NCI-H2081 treated with DMSO at 0.1 percent for 48 hours (cell line): ENCODE measurements at regions not wholly inside any gene's neighbourhood (a gene's known extent, or its start where the extent isn't known, plus 50 kb on each side); places are given as distances from the start of the nearest gene placed in this dataset.
"Not testable (repeated sequence)": the region's sequence is repeated elsewhere in the genome, so short reads cannot be mapped to it uniquely, and the experiment has no call there.

Experiments
- DNase-seq: peaks from one replicate; lab custom pipeline; 2025; lab: John Stamatoyannopoulos, UW

DNA sequence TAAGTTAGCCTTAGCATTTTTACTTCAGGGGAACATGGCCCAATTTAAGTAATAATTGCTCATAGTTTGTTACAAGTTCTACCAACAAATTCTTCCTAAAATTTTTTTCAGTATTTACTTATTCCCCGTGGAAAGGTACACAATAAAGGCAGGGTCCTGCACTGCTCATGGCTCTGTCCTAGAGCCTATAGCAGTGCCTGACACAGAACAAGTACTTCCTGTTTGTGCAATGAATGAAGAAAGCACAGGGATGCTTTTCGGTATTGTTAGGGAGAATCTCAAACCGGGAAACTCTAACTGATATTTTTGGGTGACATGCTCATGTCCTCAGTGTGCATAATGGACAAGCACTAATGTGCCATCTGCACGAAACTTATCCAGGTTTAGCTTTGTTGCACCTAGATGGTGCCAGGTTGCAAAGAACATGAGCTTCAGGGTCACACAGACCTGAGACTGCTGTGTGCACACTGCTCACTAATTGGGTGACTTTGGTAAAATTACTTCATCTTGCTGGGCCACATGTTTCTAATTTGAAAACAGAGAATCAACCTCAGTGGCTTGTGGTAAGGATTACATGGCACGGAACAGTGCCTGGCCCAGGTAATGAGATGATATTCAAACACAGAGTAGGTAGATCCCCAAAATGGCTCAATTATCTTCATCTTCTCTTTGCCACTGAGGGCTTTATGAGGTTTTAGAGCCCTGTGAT is 175.8 kb upstream of the NPY2R start:
- DNase-seq: no peak

- DNase-seq: no peak
These were observed 174.8 kb upstream of the NPY2R start for GRCh38 chr4:155033604-155034003.

DNA sequence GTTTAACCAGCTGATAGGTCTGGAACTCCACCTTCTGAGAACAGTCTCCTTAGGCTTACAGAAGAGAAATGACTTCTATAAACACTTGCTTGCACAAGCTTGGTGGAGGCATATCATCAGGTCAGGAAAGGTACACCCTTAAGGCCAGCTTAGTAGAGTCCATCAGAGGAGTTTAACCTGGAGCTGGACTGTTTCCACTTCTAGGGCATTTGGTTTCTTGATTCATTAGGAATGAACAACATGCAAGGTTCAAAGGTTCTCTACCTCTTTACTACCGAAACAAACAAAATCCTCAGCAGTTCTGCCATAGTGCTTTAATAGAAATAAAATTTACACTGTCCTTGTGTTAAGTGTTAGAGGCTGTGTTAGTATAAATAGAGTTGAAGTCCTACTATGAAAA is 171.4 kb upstream of the NPY2R start:
- no peak for DNase-seq

DNA sequence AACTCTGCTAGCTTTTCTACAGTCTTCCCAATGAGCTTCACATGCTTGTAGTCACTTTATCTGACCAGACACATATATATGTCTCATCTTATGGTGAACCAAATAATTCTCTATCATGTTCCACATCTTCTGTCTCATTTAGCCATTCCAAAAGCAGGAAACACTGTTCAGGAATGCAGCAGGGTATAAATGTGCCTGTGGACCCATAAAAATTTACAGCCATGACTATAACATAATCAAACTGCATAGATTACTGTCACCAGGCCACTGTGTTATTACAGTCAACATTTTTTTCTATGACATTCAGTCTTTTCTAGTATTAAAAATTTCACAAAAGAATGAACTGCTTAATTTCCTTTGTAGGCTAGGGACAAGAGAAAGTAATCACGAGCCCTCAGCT is 170.0 kb upstream of the NPY2R start:
- no peak for DNase-seq

GRCh38 chr4:155039162-155039561 is 169.3 kb upstream of the NPY2R start:
- DNase-seq: no peak

- DNase-seq: no peak
These were observed 168.4 kb upstream of the NPY2R start for GRCh38 chr4:155040031-155040430.

DNA sequence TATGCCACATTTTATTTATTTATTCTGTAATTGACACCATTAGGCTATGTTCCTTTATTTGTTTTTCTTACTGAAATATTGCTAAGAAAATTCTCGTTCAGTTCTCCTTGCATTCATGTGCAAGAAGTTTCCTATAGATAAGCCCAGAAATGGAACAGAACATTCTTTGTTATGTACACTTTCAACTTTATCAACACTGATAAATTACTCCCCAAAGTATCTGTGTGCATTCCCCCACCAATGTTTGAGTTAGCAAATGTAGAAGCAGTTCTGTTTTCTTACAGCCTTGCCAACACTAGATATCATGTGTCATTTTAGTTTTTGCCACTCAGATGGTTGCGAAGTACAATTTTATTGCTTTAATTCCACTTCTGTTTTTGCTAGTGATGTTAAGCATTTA is 166.4 kb upstream of the NPY2R start:
- no peak for DNase-seq

DNA sequence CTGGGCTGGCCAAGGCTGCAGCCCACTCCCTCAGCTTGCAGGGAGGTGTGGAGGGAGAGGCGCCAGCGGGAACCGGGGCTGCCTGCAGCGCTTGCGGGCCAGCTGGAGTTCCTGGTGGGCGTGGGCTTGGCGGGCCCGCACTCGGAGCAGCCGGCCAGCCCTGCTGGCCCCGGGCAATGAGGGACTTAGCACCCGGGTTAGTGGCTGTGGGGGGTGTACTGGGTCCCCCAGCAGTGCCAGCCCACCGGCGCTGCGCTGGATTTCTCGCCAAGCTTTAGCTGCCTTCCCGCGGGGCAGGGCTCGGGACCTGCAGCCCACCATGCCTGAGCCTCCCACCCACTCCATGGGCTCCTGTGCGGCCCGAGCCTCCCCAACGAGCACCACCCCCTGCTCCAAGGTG is 164.2 kb upstream of the NPY2R start:
- not testable (repeated sequence) for DNase-seq

- DNase-seq: no peak
These were observed 160.7 kb upstream of the NPY2R start for GRCh38 chr4:155047755-155048154.

GRCh38 chr4:155054042-155054441 is 154.4 kb upstream of the NPY2R start:
- DNase-seq: not testable (repeated sequence)

- no peak for DNase-seq
These were observed 148.0 kb upstream of the NPY2R start for GRCh38 chr4:155060419-155060818.

DNA sequence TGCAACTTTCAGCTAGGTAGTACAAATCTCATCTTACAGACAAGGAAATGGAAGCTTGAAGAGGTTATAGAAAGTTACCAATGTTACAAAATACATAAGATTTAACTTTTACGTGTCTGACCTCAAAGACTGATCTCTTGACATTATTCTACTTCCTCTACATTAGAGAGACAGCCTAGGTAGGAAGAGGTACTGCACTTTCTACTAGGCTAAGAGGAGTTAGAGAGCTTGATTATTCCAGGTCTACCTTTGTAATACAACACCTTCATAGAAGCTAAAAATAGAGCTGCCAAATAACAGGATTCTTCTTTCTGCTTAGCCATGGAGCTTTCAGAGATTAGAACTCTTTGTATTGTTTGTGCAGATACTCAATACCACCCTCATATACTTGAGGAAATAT is 147.6 kb upstream of the NPY2R start:
- no peak for DNase-seq

DNA sequence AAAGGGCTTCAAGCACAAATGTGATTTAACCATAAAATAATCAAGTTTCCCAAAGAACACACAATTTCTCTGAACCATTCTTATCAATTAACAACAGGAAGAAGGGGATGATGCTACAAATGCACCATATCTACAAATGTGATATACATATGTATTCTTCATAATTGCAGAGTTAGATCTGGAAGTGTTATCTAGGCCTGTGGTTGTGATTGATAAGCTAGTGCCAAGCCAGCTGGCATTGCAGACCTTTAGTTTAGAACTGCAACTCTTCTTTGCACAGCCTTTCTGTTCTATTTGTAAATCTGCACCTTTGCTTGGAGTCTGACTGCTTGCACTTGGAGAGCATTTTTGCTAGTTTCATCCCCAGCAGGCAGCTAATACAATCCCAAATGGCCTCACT is 145.5 kb upstream of the NPY2R start:
- no peak for DNase-seq

GRCh38 chr4:155064934-155065333 is 143.5 kb upstream of the NPY2R start:
- DNase-seq: not testable (repeated sequence)

DNA sequence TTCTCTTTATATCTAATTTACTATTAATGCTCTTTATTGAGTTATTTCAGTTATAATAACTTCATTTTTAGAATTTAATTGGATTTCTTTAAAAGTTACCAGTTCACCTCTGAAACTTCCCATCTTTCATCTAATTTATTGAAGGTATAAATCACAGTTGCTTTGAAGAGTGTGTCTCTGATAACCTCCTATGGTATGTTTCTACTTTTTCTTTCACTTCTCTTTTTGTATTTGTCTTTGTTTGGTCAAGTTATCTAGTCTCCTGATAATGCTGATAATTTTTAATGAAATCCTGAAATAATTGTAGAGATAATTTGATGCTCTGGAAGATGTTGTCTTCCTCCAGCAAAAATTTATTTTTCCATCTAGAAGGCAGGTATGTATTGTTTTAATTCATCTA is 141.6 kb upstream of the NPY2R start:
- DNase-seq: no peak

GRCh38 chr4:155071962-155072361 is 136.5 kb upstream of the NPY2R start:
- no peak for DNase-seq

- DNase-seq: no peak
These were observed 136.0 kb upstream of the NPY2R start for GRCh38 chr4:155072417-155072816.

GRCh38 chr4:155073852-155074251 is 134.6 kb upstream of the NPY2R start:
- DNase-seq: no peak

DNA sequence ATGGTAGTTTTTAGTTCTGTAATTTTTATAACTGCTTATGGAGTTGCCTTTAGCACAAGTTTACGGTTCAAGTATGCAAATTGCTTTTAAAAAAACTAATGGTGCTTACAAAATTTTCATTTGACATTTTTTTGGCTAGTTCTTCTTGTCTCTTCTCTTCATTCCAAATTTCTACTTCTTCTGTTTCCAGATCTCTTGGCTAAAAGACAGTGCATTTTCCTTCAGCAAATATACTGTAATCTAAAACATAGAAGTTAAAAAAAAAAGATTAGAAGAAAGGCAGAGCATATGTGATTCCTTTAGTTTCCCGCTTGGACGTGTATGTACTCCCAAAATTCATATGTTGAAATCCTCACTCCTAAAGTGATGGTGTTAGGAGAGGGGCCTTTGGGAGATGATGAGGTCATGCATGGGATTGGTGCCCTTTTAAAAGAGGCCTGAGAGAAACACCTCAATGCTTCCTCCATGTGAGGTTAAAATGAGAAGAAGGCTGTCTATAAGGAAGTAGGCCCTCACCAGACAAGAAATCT is 132.1 kb upstream of the NPY2R start:
- DNase-seq: no peak

GRCh38 chr4:155077452-155078229 is 130.8 kb upstream of the NPY2R start:
- DNase-seq: no peak

DNA sequence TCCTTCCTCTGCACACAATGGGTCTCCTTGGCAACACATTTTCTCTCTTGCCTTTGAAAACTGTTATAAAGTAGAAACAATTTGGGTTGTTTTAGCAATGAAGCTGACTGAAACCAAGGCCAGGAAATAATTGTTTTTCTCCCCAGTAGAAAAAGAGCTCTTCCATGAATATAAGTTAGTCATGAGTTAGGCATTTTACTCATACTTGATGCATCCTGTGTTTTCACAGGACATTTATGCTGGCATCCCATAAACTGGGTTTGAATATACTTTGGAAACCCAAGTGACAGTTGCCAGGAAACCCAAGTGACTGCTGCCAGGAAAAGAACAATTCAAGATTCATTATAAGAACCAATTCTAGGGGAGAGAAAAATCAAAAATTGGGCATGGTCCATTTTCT is 128.6 kb upstream of the NPY2R start:
- no peak for DNase-seq

DNA sequence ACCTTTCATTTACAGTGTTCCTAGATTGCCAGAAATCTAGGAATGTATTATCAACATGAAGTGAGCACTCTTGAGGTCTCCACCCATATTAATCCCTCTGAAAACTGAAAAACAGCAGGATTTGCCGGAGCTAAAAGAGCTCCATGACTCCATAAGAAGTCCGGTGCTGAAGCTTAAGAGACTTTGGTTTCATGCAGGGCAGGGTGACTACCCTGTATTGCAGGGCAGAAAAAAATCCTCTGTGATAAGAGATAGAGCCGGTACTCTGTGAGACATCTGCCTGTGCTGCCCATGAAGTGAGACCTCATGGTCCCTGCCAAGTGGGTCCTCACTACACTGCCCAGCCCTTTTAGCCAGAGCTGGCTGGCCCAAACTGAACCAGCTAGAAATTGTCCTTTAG is 127.2 kb upstream of the NPY2R start:
- no peak for DNase-seq

GRCh38 chr4:155085843-155086530 is 122.4 kb upstream of the NPY2R start:
- no peak for DNase-seq
